Testis (tissue), 2 donors: ENCODE measurements at regions not wholly inside any gene's neighbourhood (a gene's known extent, or its start where the extent isn't known, plus 50 kb on each side); places are given as distances from the start of the nearest gene placed in this dataset.

Source experiments
- DNase-seq: peaks from one replicate; pipeline ENCODE4 v3.0.0-alpha.2; 2019
- H3K27ac ChIP-seq, 2 donors: fragments of 200-600 bp; sonication (generic); one replicate each; pipeline ENCODE4 v1.5.1; 2019
- H3K27me3 ChIP-seq: fragments of 200-600 bp; sonication (generic); one replicate; pipeline ENCODE4 v1.5.1; 2019
- H3K36me3 ChIP-seq: fragments of 200-600 bp; sonication (generic); one replicate; pipeline ENCODE4 v1.5.1; 2017; ENCODE audit warnings: low read depth; ENCODE audit errors: missing control alignments
- H3K4me1 ChIP-seq: fragments of 200-600 bp; sonication (generic); one replicate; pipeline ENCODE4 v1.5.1; 2019
- H3K4me3 ChIP-seq, 2 donors: fragments of 200-600 bp; sonication (generic); one replicate each; pipeline ENCODE4 v1.5.1; 2017 to 2019
- H3K9me3 ChIP-seq: fragments of 200-600 bp; sonication (generic); one replicate; pipeline ENCODE4 v1.5.1; 2017
- POLR2A ChIP-seq: fragments of 450-650 bp; IDR thresholded peaks from one replicate; pipeline ENCODE4 v1.6.1; 2017; ENCODE audit warnings: antibody characterized with exemption, mild to moderate bottlenecking, moderate library complexity
- WGBS, 2 donors: methylation state at CpG; one replicate each; pipeline ENCODE4 v1.1.5; 2018; 5-methylcytosine and 5-hydroxymethylcytosine counted together
- intact Hi-C: fragments of 100-400 bp; cut with DNase I; formaldehyde crosslinking; loops from one replicate; pipeline ENCODE4 v1.15.1; 2023; ENCODE audit warnings: low total_unique reads
- TF ChIP-seq, protein P1 (sequence below), 3 experiments: fragments of 450-650 bp in 2 of 3; fragments of 200-600 bp in 1 of 3; sonication (generic) in 1 of 3; IDR thresholded peaks; one replicate each; pipeline ENCODE4 v1.5.1; 2016 to 2019; ENCODE audit warnings: antibody characterized with exemption in 3 of 3, mild to moderate bottlenecking in 2 of 3, moderate library complexity in 1 of 3

DNA sequence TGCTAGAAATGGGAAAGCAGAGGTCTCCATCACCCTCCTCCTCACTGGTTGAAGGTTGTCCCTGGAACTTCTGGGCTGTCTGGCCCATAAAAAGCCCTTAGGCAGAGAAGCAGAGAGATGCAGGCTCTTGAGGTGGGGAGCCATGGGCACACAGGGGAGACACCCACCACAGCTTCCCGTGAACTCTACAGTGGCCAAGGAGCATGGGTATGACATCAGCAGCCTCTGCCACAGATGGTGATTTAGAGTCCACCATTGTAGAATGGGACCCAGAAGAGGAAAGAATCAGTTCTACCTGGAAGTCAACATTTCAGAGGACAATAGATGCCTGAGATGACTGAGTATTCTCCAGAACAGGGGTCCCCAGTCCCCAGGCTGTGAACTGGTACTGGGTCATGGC, 105.6 kb upstream of the LRRN1 start:
- H3K4me1 ChIP-seq: no peaks in the 10 kb centered on the region
- intact Hi-C loops: no loop called here
- DNase-seq: no peak
- H3K4me3 ChIP-seq: no peak overlapping the region
- no peaks in the 10 kb centered on the region for H3K36me3 ChIP-seq
- 95 to 100% methylated on average over 1 of the region's 1 CpG for WGBS, 2 donors
- no peaks in the 10 kb centered on the region for H3K9me3 ChIP-seq
- H3K27me3 ChIP-seq: no peaks in the 10 kb centered on the region
- no peak overlapping the region for H3K27ac ChIP-seq
- TF ChIP-seq POLR2A: no peak
- TF ChIP-seq, protein P1, sequence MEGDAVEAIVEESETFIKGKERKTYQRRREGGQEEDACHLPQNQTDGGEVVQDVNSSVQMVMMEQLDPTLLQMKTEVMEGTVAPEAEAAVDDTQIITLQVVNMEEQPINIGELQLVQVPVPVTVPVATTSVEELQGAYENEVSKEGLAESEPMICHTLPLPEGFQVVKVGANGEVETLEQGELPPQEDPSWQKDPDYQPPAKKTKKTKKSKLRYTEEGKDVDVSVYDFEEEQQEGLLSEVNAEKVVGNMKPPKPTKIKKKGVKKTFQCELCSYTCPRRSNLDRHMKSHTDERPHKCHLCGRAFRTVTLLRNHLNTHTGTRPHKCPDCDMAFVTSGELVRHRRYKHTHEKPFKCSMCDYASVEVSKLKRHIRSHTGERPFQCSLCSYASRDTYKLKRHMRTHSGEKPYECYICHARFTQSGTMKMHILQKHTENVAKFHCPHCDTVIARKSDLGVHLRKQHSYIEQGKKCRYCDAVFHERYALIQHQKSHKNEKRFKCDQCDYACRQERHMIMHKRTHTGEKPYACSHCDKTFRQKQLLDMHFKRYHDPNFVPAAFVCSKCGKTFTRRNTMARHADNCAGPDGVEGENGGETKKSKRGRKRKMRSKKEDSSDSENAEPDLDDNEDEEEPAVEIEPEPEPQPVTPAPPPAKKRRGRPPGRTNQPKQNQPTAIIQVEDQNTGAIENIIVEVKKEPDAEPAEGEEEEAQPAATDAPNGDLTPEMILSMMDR (IDR thresholded peaks at IDR 0.05): no peak

DNA sequence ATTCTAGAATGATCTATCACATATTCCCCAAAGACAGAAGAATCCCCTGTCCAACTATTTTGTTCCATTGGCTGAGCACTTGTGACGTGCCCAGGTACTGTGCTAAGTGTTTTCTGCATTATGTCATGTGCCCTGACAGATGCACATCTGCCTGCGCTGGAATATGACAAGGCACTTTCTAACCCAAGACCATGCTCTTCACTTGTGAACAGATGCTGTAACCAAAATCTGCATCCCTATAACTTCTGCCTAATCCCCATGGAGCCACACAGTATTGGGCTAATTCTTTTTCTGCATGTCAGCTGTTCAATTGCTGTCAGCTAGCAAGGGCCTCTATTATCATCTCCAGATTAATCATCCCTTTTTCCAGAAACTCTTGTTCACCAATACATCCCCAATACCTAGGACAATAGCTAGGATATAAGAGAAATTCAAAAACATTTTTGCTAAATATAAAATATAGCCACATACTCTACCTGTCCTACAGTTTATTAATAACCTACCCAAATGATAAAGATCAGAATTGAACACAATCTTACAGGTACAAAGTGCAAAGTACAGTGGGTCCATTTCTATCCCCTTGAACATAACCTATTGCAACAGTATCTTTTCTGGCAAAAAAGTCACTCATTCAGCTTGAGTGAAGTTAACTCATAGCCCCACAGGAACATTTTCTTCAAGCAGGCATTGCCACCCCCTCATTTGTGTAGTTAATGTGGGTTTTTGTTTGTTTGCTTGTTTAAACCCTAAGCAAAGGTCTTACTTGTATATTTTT, 109.4 kb upstream of the LRRN1 start:
- no peak overlapping the region for H3K27ac ChIP-seq
- TF ChIP-seq, protein P1 (IDR thresholded peaks at IDR 0.05): no peak
- TF ChIP-seq POLR2A: no peak
- H3K4me1 ChIP-seq: no peaks in the 10 kb centered on the region
- H3K4me3 ChIP-seq: no peak overlapping the region
- WGBS, 2 donors: 68 to 70% methylated on average over 2 of the region's 2 CpGs
- no peaks in the 10 kb centered on the region for H3K36me3 ChIP-seq
- H3K9me3 ChIP-seq: no peaks in the 10 kb centered on the region
- no peak for DNase-seq
- H3K27me3 ChIP-seq: no peaks in the 10 kb centered on the region
- intact Hi-C loops: no loop called here

DNA sequence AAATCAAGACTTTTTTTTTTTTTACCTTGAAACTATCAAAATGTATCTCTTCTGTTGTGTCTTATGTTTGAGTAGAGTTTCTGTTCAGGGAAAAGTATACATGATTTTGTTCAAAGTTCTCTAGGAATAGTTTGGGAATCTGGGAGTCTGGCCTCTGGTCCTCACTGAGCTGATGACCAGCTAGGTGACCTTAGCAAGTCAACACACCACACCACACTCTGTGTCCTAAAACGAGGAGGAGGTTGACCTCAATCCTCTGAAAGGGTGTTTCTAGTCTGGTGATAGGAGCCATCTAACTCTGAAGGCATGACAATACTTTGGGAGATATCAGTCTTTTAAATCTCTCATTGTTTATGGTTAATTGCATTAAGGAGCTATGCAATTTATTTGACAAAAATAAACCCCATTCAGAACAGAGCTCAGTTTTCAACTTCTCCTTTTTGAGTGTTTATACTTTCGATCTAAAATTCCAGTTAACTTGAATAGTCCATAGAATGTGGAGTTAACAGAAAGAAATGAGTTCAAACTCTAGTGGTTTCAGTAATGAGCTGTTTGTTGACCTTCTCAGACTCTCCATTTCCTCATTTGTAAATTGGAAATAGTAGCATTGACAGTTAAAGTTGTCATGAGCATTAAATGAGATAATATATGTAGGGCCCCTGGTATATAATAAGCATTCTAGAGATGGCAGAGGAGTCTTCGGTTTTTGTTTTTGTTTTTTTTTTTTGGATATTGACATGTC, 112.2 kb upstream of the LRRN1 start:
- WGBS, 2 donors: 74 to 80% methylated on average over 3 of the region's 3 CpGs
- Histone ChIP-seq H3K4me1 (no peaks in the 10 kb centered on the region), H3K27me3 (no peaks in the 10 kb centered on the region), H3K4me3 (no peak overlapping the region), H3K27ac (no peak overlapping the region), H3K9me3 (no peaks in the 10 kb centered on the region), H3K36me3 (no peaks in the 10 kb centered on the region)
- DNase-seq: no peak
- intact Hi-C loops: no loop called here
- no peak for TF ChIP-seq POLR2A
- TF ChIP-seq, protein P1 (IDR thresholded peaks at IDR 0.05): no peak

DNA sequence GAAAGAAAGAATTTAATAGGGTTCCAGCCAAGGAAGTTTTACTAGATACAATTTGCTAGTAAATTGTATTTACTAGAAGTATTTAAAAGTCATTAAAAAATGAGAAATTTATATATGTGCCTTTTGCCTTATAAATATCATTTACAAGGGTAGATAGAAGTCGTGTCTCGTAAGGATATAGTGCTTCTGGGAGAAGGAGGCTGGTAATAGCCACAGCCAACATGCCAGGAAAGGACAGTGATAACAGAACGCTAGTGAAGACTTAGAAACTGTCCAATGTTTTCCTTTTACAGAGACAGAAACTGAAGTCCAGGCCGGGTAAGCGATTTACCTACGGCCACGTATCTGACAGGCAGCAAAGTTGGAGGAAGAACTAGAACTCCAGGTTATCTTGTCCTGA, 113.5 kb upstream of the LRRN1 start:
- Histone ChIP-seq H3K36me3 (no peaks in the 10 kb centered on the region), H3K27ac (no peak overlapping the region), H3K4me1 (no peaks in the 10 kb centered on the region), H3K4me3 (no peak overlapping the region), H3K27me3 (no peaks in the 10 kb centered on the region), H3K9me3 (no peaks in the 10 kb centered on the region)
- no peak for TF ChIP-seq POLR2A
- TF ChIP-seq, protein P1 (IDR thresholded peaks at IDR 0.05): no peak
- intact Hi-C loops: no loop called here
- no peak for DNase-seq
- 78 to 83% methylated on average over 7 of the region's 7 CpGs for WGBS, 2 donors
